Ascending aorta (tissue), 2 donors: ENCODE measurements at regions not wholly inside any gene's neighbourhood (a gene's known extent, or its start where the extent isn't known, plus 50 kb on each side); places are given as distances from the start of the nearest gene placed in this dataset.

Experiments used
- DNase-seq, 2 donors: peaks; one replicate each; pipeline ENCODE4 v3.0.0-alpha.2; 2019; ENCODE audit warnings: low spot score in 2 of 2
- H3K27ac ChIP-seq, 2 donors: fragments of 200-600 bp; sonication (generic); one replicate each; pipeline ENCODE4 v1.5.1; 2016 to 2017; ENCODE audit warnings: mild to moderate bottlenecking in 1 of 2
- H3K27me3 ChIP-seq: fragments of 200-600 bp; sonication (generic); one replicate; pipeline ENCODE4 v1.5.1; 2017
- H3K36me3 ChIP-seq, 2 donors: fragments of 200-600 bp; sonication (generic); one replicate each; pipeline ENCODE4 v1.5.1; 2016
- H3K4me1 ChIP-seq, 2 donors: fragments of 200-600 bp; sonication (generic); one replicate each; pipeline ENCODE4 v1.5.1; 2016 to 2017; ENCODE audit warnings: mild to moderate bottlenecking in 1 of 2
- H3K4me3 ChIP-seq, 2 donors: fragments of 200-600 bp; sonication (generic); one replicate each; pipeline ENCODE4 v1.5.1; 2016 to 2017; ENCODE audit warnings: mild to moderate bottlenecking in 1 of 2
- H3K9me3 ChIP-seq, 2 donors: fragments of 200-600 bp; sonication (generic); one replicate each; pipeline ENCODE4 v1.5.1; 2016
- intact Hi-C: fragments of 100-400 bp; cut with DNase I; formaldehyde crosslinking; loops from one replicate; pipeline ENCODE4 v1.15.1; 2023
- TF ChIP-seq, protein P1 (sequence below), 3 experiments: fragments of 200-600 bp in 2 of 3; fragments of 450-650 bp in 1 of 3; sonication (generic) in 2 of 3; IDR thresholded peaks; one replicate each; pipeline ENCODE4 v1.5.1; 2016 to 2019; ENCODE audit warnings: antibody characterized with exemption in 3 of 3, mild to moderate bottlenecking in 1 of 3, moderate library complexity in 1 of 3

DNA sequence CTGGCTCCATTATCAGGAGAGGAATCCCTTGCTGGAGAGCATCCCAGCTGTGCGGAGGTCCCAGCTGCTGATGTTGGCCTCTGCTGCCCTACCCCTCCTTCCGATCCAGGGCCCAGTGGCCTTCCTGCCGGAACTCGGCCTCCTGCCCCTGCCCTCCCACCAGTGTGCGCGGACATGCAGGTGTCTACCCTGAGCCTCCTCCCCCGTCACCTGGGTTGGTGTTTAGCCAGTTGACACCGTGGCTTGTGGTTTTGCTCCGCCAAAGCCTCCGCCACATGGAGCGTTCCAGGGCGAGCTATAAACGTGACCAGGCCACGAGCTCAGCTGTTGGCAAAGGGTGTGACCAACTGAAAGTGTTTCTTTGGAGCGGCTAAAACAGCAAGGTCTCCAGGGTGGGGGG is 1104.3 kb downstream of the BCL11B start:
- DNase-seq, result no peak
- TF ChIP-seq, protein P1, sequence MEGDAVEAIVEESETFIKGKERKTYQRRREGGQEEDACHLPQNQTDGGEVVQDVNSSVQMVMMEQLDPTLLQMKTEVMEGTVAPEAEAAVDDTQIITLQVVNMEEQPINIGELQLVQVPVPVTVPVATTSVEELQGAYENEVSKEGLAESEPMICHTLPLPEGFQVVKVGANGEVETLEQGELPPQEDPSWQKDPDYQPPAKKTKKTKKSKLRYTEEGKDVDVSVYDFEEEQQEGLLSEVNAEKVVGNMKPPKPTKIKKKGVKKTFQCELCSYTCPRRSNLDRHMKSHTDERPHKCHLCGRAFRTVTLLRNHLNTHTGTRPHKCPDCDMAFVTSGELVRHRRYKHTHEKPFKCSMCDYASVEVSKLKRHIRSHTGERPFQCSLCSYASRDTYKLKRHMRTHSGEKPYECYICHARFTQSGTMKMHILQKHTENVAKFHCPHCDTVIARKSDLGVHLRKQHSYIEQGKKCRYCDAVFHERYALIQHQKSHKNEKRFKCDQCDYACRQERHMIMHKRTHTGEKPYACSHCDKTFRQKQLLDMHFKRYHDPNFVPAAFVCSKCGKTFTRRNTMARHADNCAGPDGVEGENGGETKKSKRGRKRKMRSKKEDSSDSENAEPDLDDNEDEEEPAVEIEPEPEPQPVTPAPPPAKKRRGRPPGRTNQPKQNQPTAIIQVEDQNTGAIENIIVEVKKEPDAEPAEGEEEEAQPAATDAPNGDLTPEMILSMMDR (IDR thresholded peaks at IDR 0.05), result no peak
- no peak overlapping the region for H3K27ac ChIP-seq
- intact Hi-C loops, result no loop called here
- H3K9me3 ChIP-seq, result no peaks in the 10 kb centered on the region
- no peaks in the 10 kb centered on the region for H3K4me1 ChIP-seq
- H3K36me3 ChIP-seq, result no peaks in the 10 kb centered on the region
- H3K4me3 ChIP-seq, result no peak overlapping the region
- H3K27me3 ChIP-seq, result no peaks in the 10 kb centered on the region

DNA sequence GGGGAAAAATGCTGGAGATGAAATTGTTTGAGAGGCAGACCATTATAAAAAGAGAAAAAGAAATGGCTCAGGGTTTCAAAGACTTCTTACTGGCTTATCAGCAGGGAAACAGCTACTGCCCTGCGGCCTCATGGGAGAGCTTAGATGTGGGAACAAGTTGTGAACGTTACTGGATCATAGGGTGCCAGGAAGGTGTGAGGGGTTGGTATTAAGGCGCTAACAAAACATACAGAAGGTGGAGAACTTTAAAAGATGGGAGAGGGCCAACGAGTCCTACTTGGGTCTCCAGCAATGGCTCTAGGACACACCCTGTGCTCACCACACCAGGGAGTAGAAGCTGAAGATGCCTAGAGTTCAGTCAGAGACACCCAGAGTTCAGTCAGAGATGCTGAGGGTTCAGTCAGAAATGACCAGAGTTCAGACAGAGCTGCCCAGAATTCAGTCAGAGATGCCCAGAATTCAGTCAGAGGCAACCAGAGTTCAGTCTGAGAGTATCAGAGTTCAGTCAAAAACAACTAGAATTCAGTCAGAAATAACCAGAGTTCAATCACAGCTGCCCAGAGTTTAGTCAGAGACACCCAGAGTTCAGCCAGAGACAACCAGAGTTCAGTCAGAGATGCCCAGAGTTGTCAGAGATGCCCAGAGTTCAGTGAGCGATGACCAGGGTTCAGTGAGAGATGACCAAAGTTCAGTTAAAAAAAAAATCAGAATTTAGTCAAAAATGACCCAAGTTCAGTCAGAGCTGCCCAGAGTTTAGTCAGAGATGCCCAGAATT is 1103.6 kb downstream of the BCL11B start:
- H3K27ac ChIP-seq, result no peak overlapping the region
- DNase-seq, result no peak
- intact Hi-C loops, result no loop called here

DNA sequence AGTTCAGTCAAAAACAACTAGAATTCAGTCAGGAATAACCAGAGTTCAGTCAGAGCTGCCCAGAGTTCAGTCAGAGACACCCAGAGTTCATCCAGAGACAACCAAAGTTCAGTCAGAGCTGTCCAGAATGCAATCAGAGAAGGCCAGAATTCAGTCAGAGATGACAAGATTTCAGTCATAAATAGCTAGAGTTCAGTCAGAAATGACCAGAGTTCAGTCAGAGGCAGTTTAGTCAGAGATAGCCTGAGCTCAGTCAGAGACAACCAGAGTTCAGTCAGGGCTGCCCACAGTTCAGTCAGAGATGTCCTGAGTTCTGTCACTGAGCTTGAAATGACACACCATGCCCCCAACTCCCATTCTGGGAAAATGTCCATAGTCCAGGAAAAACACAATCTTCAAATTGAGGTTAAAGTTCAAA is 1102.8 kb downstream of the BCL11B start:
- intact Hi-C loops, result no loop called here
- Histone ChIP-seq H3K27ac (no peak overlapping the region), H3K27me3 (no peaks in the 10 kb centered on the region), H3K4me3 (no peak overlapping the region), H3K36me3 (no peaks in the 10 kb centered on the region), H3K9me3 (no peaks in the 10 kb centered on the region), H3K4me1 (no peaks in the 10 kb centered on the region)
- TF ChIP-seq, protein P1 (IDR thresholded peaks at IDR 0.05), result no peak
- DNase-seq, result no peak

More for the DNA sequence above, 1103.6 kb downstream of the BCL11B start:
- TF ChIP-seq, protein P1 (IDR thresholded peaks at IDR 0.05), result no peak
- Histone ChIP-seq H3K36me3 (no peaks in the 10 kb centered on the region), H3K4me1 (no peaks in the 10 kb centered on the region), H3K9me3 (no peaks in the 10 kb centered on the region), H3K27me3 (no peaks in the 10 kb centered on the region), H3K4me3 (no peak overlapping the region)

DNA sequence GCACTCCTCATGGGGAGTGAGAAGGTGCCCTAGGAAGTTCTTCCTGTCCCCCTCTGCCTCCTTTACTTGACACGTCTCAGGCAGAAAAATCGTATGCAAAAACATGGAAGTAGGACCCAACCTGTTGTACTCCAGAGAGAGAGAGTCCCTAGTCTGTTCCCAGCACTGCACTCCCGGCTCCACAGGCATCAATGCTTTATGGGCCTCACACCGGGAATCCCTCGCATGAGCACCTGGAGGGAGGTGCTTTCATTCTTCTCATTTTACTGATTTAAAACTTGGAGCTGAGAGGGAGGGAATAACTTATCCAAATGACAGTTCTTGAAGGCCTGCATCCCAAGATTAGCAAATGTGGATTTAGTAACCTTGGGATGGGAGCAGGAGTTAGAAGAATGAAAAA is 1101.4 kb downstream of the BCL11B start:
- DNase-seq, result no peak
- Histone ChIP-seq H3K9me3 (no peaks in the 10 kb centered on the region), H3K36me3 (no peaks in the 10 kb centered on the region), H3K27ac (no peak overlapping the region), H3K4me3 (no peak overlapping the region), H3K4me1 (no peaks in the 10 kb centered on the region), H3K27me3 (no peaks in the 10 kb centered on the region)
- TF ChIP-seq, protein P1 (IDR thresholded peaks at IDR 0.05), result no peak
- intact Hi-C loops, result no loop called here

DNA sequence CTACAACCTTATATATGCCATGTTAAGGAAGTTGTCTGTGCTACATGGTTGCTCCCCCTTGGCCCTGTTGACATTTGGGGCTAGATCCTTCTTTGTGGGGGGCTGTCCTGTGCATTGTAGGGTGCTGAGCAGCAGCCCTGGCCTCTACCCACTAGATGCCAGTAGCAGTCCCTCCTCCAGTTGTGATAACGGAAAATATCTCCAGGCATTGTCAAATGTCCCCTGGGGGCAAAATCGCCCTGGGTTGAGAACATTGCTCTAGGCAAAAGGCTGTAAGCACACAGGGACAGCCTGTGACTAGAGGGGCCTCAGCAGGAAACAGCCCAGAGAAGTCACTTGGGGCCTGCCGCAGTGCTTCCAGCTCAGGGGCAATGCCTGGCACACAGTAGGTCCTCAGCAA is 1100.3 kb downstream of the BCL11B start:
- Histone ChIP-seq H3K27me3 (no peaks in the 10 kb centered on the region), H3K4me3 (no peak overlapping the region), H3K9me3 (no peaks in the 10 kb centered on the region), H3K4me1 (no peaks in the 10 kb centered on the region), H3K36me3 (no peaks in the 10 kb centered on the region), H3K27ac (no peak overlapping the region)
- intact Hi-C loops, result no loop called here
- TF ChIP-seq, protein P1 (IDR thresholded peaks at IDR 0.05), result no peak
- no peak for DNase-seq
